GM19468 (cell line): ENCODE measurements at regions not wholly inside any gene's neighbourhood (a gene's known extent, or its start where the extent isn't known, plus 50 kb on each side); places are given as distances from the start of the nearest gene placed in this dataset.

Experiments used
- ATAC-seq: cut with Tn5 transposase; IDR thresholded peaks from one replicate; pipeline ENCODE4 v1.9.1; 2021; ENCODE audit warnings: mild to moderate bottlenecking, moderate library complexity, moderate number of reproducible peaks; ENCODE audit not compliant: unreplicated experiment; ENCODE audit errors: extremely low read depth

DNA sequence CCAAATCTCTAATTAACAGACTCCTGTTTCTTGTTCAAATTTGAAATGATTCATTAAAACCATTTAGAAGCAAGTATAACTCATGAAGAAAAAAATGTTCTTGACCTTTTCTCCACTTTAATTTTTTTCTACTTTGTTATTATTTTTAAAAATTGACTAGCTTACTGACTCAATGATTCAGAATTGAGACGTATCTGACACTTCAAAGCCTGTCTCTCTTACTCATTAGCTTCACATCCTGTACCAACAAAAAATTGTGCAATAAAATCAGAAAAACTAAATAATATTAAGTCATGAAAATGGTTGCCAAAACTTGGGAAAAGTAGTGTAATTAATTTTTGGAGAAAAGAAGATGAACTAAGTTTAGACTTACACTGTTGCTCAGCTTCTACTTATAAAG lies 331.2 kb downstream of the SLC16A7 start:
- ATAC-seq = no peak

GRCh38 chr12:59928416-59928815 lies 332.6 kb downstream of the SLC16A7 start:
- no peak for ATAC-seq

DNA sequence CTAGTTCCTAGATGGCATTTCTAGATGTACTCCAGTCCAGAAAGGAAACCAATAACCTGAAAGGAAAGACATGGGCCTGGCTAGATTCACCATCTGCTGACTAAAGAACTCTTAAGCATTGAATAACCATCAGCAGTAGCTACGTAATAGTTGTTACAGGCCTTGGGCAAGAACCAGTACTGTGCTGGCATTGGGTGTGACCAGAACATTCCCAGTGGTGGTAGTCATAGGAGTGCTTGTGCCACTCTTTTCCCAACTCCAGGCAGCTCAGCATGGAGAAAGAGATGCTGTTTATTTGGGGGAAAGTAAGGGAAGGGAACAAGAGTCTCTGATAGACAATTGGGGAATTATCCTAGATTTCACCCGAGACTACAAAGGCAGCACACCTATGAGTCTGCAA lies 333.3 kb downstream of the SLC16A7 start:
- no peak for ATAC-seq

DNA sequence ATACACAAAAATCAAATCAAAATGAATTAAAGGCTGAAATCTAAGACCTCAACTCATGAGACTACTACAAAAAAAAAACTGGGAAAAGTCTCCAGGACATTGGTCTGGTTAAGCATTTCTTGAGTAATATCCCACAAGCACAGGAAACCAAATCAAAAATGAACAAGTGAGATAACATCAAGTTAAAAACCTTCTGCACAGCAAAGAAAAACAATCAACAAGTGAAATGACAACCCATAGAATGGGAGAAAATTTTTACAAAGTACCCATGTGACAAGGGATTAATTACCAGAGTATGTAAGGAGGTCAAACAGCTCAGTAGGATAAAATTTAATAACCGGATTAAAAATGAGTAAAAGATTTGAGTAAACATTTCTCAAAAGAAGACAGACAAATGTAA lies 338.7 kb downstream of the SLC16A7 start:
- ATAC-seq = no peak

- no peak for ATAC-seq
Measured at GRCh38 chr12:59936534-59936933, 340.7 kb downstream of the SLC16A7 start.

DNA sequence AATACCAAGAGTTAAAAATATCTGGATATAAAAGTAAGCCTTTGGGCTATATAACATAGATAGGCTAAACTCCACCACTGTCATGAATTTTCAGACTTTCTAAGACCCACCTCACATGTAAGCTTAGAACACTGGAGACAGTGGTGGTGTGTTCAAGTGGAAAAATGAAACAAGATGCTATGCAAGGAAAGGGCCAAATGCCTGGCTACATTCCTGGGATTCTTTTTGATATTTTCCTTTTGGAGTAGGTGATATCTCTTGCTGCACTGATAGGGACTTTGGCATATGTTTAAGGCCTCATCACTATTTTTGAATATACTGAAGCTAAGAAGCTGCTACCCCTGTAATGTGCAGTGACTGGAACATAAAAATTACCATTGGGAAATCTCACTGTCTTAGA lies 341.3 kb downstream of the SLC16A7 start:
- ATAC-seq = no peak

DNA sequence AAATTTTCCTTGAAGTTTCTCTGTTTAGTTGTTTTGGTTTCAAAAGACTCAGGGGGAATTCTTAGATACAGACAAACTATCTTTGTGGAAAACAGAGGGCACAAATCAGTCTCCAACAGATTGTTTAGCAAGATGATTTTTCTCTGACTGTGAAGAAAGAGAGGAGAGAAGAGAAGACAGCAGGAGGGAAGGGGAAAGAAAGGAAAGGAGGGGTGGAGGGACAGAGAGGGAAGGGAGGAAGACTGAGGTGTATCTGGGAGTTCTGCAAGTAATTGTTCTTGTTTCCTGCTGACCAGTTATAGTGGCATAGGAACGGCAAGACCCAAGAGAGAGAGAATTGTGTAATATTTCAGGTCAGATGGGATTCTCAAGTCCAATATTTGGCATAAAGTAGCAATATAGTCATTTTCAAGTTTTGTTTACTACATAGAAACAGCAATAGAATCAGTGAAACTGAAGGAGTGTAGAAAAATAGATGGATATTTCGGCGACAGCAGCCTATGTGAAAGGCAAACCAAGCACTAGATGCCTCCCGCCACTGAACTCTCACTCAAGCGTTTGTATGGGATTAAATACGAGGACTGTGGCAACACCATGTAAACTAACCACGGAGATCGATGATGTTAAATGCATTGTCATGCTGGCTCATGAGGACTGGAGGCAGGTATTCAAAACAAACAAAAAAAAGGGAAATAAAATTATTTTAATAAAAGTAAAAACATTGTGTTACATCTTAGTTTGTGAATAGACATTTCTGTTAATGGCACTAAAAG lies 342.5 kb downstream of the SLC16A7 start:
- no peak for ATAC-seq

- ATAC-seq = no peak
Measured at GRCh38 chr12:59940631-59941342, 345.0 kb downstream of the SLC16A7 start.

- ATAC-seq = no peak
Measured at GRCh38 chr12:59941461-59941860, 345.6 kb downstream of the SLC16A7 start.

DNA sequence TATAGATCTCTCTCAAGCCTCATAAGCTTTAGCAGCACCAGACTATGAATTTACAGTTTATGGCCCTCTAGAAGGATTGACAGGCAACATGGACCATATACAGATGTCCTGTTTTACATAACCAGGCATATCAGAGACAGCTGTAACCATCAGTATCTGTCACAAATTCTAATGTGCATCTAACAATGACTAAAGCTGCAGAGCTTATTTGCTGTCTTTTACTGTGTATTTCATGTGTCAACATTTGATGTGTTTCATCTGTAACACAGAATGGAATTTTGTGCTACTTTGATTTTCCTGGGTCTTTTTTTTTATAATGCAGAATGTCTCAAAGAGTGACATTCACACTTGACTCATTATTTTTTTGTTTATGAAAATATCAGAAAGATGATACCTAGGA lies 348.3 kb downstream of the SLC16A7 start:
- no peak for ATAC-seq

DNA sequence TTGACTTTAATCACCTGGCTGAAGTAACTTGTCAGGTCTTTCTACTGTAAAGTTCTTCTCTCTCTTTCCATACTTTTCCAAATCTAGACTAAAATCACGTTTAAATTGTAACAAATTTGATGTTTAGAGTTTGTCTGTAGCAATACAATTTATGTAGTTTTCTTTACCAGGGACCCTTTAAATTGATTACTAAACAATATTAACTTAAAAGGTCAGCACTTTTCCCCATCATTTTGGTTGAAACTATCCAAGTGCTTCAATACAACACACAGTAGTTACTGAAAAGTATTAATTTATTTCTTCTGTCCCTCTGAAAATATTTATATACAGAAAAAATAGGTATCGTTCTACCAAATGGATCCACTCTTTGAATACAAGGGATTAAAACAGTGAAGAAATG lies 350.8 kb downstream of the SLC16A7 start:
- no peak for ATAC-seq

DNA sequence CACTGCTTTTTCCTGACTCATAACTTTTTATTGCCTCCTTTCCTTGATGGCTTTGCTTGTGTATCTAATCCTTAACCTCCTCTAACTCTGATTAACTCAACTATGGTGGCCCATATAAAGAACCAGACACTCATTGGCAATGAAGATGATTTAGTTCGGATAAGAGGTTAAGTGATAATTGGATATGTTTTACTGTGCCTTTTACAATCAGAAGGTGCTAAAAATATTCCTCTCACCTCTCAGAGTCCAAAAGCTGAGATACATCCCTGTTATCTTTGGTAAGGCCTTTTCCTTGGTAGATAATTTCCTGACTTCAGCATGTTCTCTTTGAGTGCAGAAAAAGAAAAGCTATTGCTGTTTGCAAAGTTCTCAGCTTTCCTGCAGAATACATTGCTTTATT lies 367.7 kb downstream of the SLC16A7 start:
- ATAC-seq = no peak

DNA sequence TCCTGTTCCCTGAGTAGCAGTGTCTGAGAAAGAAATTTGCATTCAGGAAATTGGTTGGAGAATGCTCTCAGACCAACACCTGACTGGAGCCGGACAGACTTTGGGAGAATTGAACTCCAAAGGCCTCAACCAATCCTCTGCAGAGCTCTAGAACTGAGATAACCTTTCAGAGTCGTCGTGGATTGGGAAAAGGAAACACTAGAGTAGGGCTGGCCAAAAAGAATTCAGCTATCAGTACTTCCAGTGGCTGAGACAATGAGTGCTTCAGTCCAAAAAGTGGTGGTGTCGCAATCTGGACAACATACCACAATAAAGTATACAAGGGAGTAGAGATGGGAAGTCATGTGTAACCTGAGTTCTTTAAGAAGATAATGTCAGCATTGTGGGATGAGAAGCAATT lies 377.1 kb downstream of the SLC16A7 start:
- ATAC-seq = no peak

DNA sequence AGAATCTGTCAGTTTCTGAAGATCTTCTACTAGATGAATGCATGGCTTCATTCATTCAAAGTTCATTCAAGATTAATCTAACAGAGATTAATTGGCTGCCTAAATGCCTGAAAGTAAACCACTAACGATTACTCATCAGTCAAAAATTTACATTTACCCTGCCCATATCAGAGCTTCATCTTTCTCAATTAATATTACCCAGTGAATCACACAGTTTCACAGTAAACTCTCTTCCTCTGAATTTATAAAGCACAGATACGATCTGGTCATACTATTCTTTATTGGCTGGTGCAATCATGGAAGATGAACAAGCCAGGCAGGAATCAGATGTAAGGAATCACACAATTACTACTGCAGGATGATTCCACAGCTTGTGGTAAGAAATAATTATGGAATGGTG lies 377.7 kb downstream of the SLC16A7 start:
- ATAC-seq = no peak

DNA sequence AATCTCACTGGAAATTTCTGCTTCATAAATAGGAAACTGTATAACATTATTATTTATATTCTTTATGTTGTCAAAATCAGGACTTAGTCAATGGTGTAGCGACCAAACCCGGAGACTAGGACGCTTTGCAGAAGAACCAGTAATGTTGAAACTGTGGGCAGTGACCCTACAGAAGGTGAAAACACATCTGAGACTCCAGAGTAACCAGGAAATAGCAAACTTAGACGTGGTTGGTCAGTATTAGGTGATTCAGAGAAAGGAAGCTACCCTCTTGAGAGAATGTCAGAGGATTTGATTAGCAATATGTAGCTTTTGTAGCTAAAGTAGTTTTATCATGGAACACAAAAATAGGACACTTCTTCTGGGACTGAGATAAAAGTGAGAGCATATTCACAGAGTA lies 381.9 kb downstream of the SLC16A7 start:
- no peak for ATAC-seq

- ATAC-seq = no peak
Measured at GRCh38 chr12:59980476-59980875, 384.6 kb downstream of the SLC16A7 start.

- no peak for ATAC-seq
Measured at GRCh38 chr12:59999291-59999690, 403.5 kb downstream of the SLC16A7 start.

DNA sequence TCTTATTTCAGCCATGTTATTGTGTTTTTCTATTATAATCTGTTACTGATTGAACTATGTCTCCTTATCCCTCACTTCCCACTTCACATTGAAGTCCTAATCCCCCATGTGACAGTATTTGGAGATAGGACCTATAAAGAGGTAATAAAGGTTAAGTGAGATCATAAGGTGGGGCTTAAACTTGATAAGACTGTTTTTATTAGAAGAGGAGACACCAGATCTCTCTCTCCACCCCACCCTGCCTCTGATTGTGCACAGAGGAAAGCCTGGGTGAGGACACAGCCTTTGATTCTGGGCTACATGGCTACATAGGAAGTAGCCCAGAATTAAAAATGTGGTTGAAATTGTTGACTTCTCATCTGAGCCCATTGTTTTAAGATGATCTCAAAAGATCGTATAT lies 414.7 kb downstream of the SLC16A7 start:
- no peak for ATAC-seq

- ATAC-seq = no peak
Measured at GRCh38 chr12:60012659-60013058, 416.8 kb downstream of the SLC16A7 start.

GRCh38 chr12:60014436-60014835 lies 418.6 kb downstream of the SLC16A7 start:
- no peak for ATAC-seq

GRCh38 chr12:60020068-60020467 lies 424.2 kb downstream of the SLC16A7 start:
- no peak for ATAC-seq

- ATAC-seq = no peak
Measured at GRCh38 chr12:60021235-60021634, 425.4 kb downstream of the SLC16A7 start.
